ENCODE measurements at regions not wholly inside any gene's neighbourhood (a gene's known extent, or its start where the extent isn't known, plus 50 kb on each side); places are given as distances from the start of the nearest gene placed in this dataset.

DNA sequence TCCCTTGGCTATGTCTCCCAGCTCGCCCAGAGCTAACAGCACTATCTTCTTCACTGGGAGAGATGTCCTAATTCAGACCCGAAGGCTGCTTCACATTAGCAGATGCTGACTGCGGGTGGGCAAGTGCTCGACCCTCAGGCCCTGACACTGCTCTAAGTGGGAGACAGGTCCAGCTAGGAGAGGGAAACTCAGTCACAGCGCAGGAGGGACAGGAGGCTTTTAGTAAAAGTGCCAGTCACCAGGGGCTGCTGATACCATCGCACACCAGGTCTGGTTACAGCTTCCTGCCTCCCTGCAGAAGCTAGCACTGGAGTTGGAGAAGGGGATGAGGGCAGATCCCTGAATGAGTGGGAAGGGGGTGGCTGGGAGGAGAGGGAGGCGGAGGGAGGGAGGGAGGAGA, 365.8 kb upstream of the RGMA start:
- TF ChIP-seq, protein P1, sequence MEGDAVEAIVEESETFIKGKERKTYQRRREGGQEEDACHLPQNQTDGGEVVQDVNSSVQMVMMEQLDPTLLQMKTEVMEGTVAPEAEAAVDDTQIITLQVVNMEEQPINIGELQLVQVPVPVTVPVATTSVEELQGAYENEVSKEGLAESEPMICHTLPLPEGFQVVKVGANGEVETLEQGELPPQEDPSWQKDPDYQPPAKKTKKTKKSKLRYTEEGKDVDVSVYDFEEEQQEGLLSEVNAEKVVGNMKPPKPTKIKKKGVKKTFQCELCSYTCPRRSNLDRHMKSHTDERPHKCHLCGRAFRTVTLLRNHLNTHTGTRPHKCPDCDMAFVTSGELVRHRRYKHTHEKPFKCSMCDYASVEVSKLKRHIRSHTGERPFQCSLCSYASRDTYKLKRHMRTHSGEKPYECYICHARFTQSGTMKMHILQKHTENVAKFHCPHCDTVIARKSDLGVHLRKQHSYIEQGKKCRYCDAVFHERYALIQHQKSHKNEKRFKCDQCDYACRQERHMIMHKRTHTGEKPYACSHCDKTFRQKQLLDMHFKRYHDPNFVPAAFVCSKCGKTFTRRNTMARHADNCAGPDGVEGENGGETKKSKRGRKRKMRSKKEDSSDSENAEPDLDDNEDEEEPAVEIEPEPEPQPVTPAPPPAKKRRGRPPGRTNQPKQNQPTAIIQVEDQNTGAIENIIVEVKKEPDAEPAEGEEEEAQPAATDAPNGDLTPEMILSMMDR (IDR thresholded peaks at IDR 0.05): no peak
- no peak for TF ChIP-seq POLR2A (IDR thresholded peaks at IDR 0.05)
